ENCODE measurements at regions not wholly inside any gene's neighbourhood (a gene's known extent, or its start where the extent isn't known, plus 50 kb on each side); places are given as distances from the start of the nearest gene placed in this dataset.

DNA sequence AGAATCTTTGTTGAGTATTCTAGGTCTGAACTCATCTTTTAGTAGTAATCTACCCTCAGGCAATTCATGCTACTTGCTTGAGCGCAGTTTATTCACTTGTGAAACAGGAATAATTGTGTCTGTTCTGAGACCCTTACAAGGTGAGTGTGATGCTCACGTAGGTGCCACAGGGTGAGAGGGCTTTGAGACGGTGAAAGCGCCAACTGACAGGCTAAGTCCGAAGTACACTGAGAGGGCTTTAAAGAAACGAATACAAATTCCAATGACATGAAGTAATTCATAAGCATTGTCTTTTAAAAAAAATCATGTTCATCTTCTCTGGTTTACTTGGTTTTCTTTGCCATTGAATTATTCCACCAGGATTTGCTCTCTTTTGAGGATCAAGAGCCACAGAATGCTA lies 393.7 kb upstream of the RGMA start:
- no peaks in the 10 kb centered on the region for H3K36me3 ChIP-seq
- intact Hi-C loops (cut with DNase I): loop anchor here in 1 of 10 donors (10.0 kb wide), 1 partner anchor 398 kb away; the partner anchor contains the start of gene RGMA

GRCh38 chr15:93479715-93480114 lies 390.7 kb upstream of the RGMA start:
- intact Hi-C loops (cut with DNase I): loop anchor here in 2 of 10 donors (5.0 to 10.0 kb wide), 2 partner anchors 392 to 395 kb away; partner anchors contain the start of gene RGMA (in 2 of the 2)
- DNase-seq (peak; percentile 39 to 62), ATAC-seq (peak in 7 of 8 donors; percentile 59 to 88 (median 79))
- peak overlapping the region in 5 of 10 donors; percentile 28 to 61 (median 46) for H3K27ac ChIP-seq
- no peaks in the 10 kb centered on the region for H3K27me3 ChIP-seq
- H3K9me3 ChIP-seq: no peaks in the 10 kb centered on the region
- peaks cover 0 to 12% (median 0%) of the 10 kb centered on the region in 9 donors for H3K4me1 ChIP-seq
- H3K36me3 ChIP-seq: no peaks in the 10 kb centered on the region
- no peak for TF ChIP-seq CTCF (IDR thresholded peaks at IDR 0.05)
- WGBS, 2 donors: 49 to 52% methylated on average over 2 of the region's 2 CpGs
- no peak overlapping the region for H3K4me3 ChIP-seq

More for the DNA sequence above, 393.7 kb upstream of the RGMA start:
- no peaks in the 10 kb centered on the region for H3K27me3 ChIP-seq
- ATAC-seq (no peak), DNase-seq (no peak)
- no peak overlapping the region for H3K27ac ChIP-seq
- no peak for TF ChIP-seq CTCF (IDR thresholded peaks at IDR 0.05)
- no peak overlapping the region for H3K4me3 ChIP-seq
- 69 to 81% methylated on average over 6 of the region's 6 CpGs for WGBS, 2 donors
- peaks cover 0 to 21% (median 9%) of the 10 kb centered on the region in 9 donors for H3K4me1 ChIP-seq
- no peaks in the 10 kb centered on the region for H3K9me3 ChIP-seq

- intact Hi-C loops (cut with DNase I): loop anchor here in 1 of 10 donors (5.0 kb wide), 1 partner anchor 392 kb away; the partner anchor contains the start of gene RGMA
- DNase-seq (no peak), ATAC-seq (no peak)
- TF ChIP-seq CTCF (IDR thresholded peaks at IDR 0.05): no peak
- Histone ChIP-seq H3K36me3 (no peaks in the 10 kb centered on the region), H3K27ac (peak overlapping the region in 3 of 10 donors; percentile 26 to 49 (median 36)), H3K9me3 (no peaks in the 10 kb centered on the region), H3K4me1 (peaks cover 0 to 12% (median 0%) of the 10 kb centered on the region in 9 donors), H3K4me3 (no peak overlapping the region), H3K27me3 (no peaks in the 10 kb centered on the region)
- WGBS, 2 donors: 62 to 78% methylated on average over 5 of the region's 5 CpGs
Observed at GRCh38 chr15:93478947-93479346, 389.9 kb upstream of the RGMA start.

- no peak overlapping the region for H3K4me3 ChIP-seq
- no peaks in the 10 kb centered on the region for H3K27me3 ChIP-seq
- 61 to 70% methylated on average over 4 of the region's 4 CpGs for WGBS, 2 donors
- H3K36me3 ChIP-seq: no peaks in the 10 kb centered on the region
- H3K27ac ChIP-seq: peak overlapping the region in 1 of 10 donors; percentile 10
- H3K9me3 ChIP-seq: no peaks in the 10 kb centered on the region
- peak in 1 of 8 donors; percentile 64 for ATAC-seq
- TF ChIP-seq CTCF (IDR thresholded peaks at IDR 0.05): no peak
- H3K4me1 ChIP-seq: peaks cover 0 to 12% (median 0%) of the 10 kb centered on the region in 9 donors
- no peak for DNase-seq
- intact Hi-C loops (cut with DNase I): loop anchor here in 1 of 10 donors (5.0 kb wide), 1 partner anchor 390 kb away; the partner anchor contains the start of gene RGMA
Observed at GRCh38 chr15:93477721-93478120, 388.7 kb upstream of the RGMA start.

All from heart right ventricle (tissue), 16 donors.